Neural progenitor cell (in vitro differentiated cells): ENCODE measurements at regions not wholly inside any gene's neighbourhood (a gene's known extent, or its start where the extent isn't known, plus 50 kb on each side); places are given as distances from the start of the nearest gene placed in this dataset.

Source experiments
- DNase-seq: peaks from one replicate; pipeline ENCODE4 v3.0.0-alpha.2; 2016; ENCODE audit warnings: low spot score
- H2AFZ ChIP-seq: fragments of 200-600 bp; sonication (generic); replicated peaks from 2 replicates; pipeline ENCODE4 v1.6.1; 2016; ENCODE audit warnings: antibody characterized with exemption
- H3F3A ChIP-seq: fragments of 200-600 bp; sonication (generic); 2 replicates; pipeline ENCODE4 v1.6.1; 2016; ENCODE audit warnings: antibody characterized with exemption, low read depth
- H3K27ac ChIP-seq: fragments of 200-600 bp; sonication (generic); 2 replicates; pipeline ENCODE4 v1.5.1; 2016; ENCODE audit warnings: mild to moderate bottlenecking
- H3K27me3 ChIP-seq: fragments of 200-600 bp; sonication (generic); 2 replicates; pipeline ENCODE4 v1.6.1; 2016; ENCODE audit warnings: mild to moderate bottlenecking, moderate library complexity
- H3K36me3 ChIP-seq: fragments of 200-600 bp; sonication (generic); 2 replicates; pipeline ENCODE4 v1.5.1; 2016
- H3K4me1 ChIP-seq: fragments of 200-600 bp; sonication (generic); 2 replicates; pipeline ENCODE4 v1.6.1; 2016; ENCODE audit warnings: mixed run types
- H3K4me2 ChIP-seq: fragments of 200-600 bp; sonication (generic); 2 replicates; pipeline ENCODE4 v1.6.1; 2016
- H3K4me3 ChIP-seq: fragments of 200-600 bp; sonication (generic); 2 replicates; pipeline ENCODE4 v1.5.1; 2016
- H3K79me2 ChIP-seq: fragments of 200-600 bp; sonication (generic); 2 replicates; pipeline ENCODE4 v1.6.1; 2016; ENCODE audit warnings: low read depth
- H3K9ac ChIP-seq: fragments of 200-600 bp; sonication (generic); 2 replicates; pipeline ENCODE4 v1.6.1; 2016
- H3K9me3 ChIP-seq: fragments of 200-600 bp; sonication (generic); 2 replicates; pipeline ENCODE4 v1.5.1; 2016; ENCODE audit warnings: low read depth
- H4K20me1 ChIP-seq: fragments of 200-600 bp; sonication (generic); 2 replicates; pipeline ENCODE4 v1.6.1; 2016; ENCODE audit warnings: low read depth
- H3K27ac Mint-ChIP-seq: 3 replicates; pipeline ENCODE4 v1.8.0; 2021; ENCODE audit warnings: mixed read lengths
- H3K27me3 Mint-ChIP-seq: 2 replicates; pipeline ENCODE4 v1.8.0; 2022; ENCODE audit warnings: low read depth, mild to moderate bottlenecking, inconsistent platforms, moderate library complexity, mixed read lengths; ENCODE audit not compliant: insufficient read depth
- H3K36me3 Mint-ChIP-seq: 3 replicates; pipeline ENCODE4 v1.8.0; 2021; ENCODE audit warnings: mixed read lengths
- H3K4me1 Mint-ChIP-seq: 3 replicates; pipeline ENCODE4 v1.8.0; 2021; ENCODE audit warnings: mixed read lengths
- H3K4me3 Mint-ChIP-seq: 3 replicates; pipeline ENCODE4 v1.8.0; 2021; ENCODE audit warnings: mild to moderate bottlenecking, moderate library complexity, mixed read lengths
- H3K9me3 Mint-ChIP-seq: 3 replicates; pipeline ENCODE4 v1.8.0; 2020; ENCODE audit warnings: mixed read lengths
- EZH2 ChIP-seq: fragments of 200-600 bp; sonication (generic); IDR thresholded peaks from 2 replicates; pipeline ENCODE4 v1.6.1; 2017; ENCODE audit warnings: antibody characterized with exemption, mild to moderate bottlenecking, moderate library complexity
- EZH2phosphoT487 ChIP-seq: fragments of 200-600 bp; sonication (generic); IDR thresholded peaks from 2 replicates; pipeline ENCODE4 v1.6.1; 2017; ENCODE audit warnings: antibody characterized with exemption
- TF ChIP-seq, protein P1 (sequence below): fragments of 200-600 bp; sonication (generic); IDR thresholded peaks from 2 replicates; pipeline ENCODE4 v1.5.1; 2017; ENCODE audit warnings: antibody characterized with exemption, mild to moderate bottlenecking

DNA sequence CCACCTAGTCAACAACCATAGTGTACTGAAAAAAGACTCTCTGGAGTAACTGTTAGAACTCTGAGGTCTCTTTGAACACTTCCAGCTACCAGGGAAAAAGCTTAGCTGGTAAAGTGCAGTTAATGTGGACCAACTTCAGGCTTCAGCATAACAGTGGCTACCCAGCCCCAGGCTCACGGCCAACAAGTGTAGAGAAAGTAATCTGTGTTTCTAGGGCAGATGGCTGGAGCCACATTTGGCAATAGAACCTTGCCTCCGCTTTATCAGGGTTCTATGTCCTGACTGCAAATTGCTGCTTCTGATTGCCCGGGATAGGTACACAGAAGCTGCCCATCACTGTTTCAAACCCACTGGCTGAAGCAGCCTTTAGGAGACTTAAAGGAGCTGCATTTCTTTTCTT is 76.0 kb upstream of the SIMC1 start:
- Mint-ChIP-seq H3K4me1 (peaks cover 10% of the 10 kb centered on the region), H3K9me3 (no peaks in the 10 kb centered on the region), H3K4me3 (no peak overlapping the region), H3K36me3 (no peaks in the 10 kb centered on the region), H3K27ac (no peak overlapping the region), H3K27me3 (no peaks in the 10 kb centered on the region)
- Histone ChIP-seq H3K36me3 (no peaks in the 10 kb centered on the region), H3F3A (no peaks in the 10 kb centered on the region), H2AFZ (no peak overlapping the region), H3K9ac (no peak overlapping the region), H3K27ac (no peak overlapping the region), H3K27me3 (no peaks in the 10 kb centered on the region), H4K20me1 (no peaks in the 10 kb centered on the region), H3K4me3 (no peak overlapping the region), H3K79me2 (no peaks in the 10 kb centered on the region), H3K9me3 (no peaks in the 10 kb centered on the region), H3K4me2 (no peak overlapping the region), H3K4me1 (peaks cover 3% of the 10 kb centered on the region)
- no peak for DNase-seq
- TF ChIP-seq, protein P1, sequence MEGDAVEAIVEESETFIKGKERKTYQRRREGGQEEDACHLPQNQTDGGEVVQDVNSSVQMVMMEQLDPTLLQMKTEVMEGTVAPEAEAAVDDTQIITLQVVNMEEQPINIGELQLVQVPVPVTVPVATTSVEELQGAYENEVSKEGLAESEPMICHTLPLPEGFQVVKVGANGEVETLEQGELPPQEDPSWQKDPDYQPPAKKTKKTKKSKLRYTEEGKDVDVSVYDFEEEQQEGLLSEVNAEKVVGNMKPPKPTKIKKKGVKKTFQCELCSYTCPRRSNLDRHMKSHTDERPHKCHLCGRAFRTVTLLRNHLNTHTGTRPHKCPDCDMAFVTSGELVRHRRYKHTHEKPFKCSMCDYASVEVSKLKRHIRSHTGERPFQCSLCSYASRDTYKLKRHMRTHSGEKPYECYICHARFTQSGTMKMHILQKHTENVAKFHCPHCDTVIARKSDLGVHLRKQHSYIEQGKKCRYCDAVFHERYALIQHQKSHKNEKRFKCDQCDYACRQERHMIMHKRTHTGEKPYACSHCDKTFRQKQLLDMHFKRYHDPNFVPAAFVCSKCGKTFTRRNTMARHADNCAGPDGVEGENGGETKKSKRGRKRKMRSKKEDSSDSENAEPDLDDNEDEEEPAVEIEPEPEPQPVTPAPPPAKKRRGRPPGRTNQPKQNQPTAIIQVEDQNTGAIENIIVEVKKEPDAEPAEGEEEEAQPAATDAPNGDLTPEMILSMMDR = no peak
- no peak for TF ChIP-seq EZH2phosphoT487
- TF ChIP-seq EZH2 = no peak

- no peaks in the 10 kb centered on the region for H3K27me3 Mint-ChIP-seq
- peaks cover 17% of the 10 kb centered on the region for H3K4me1 Mint-ChIP-seq
- H3K9ac ChIP-seq = no peak overlapping the region
- no peaks in the 10 kb centered on the region for H3K9me3 Mint-ChIP-seq
- H3K4me1 ChIP-seq = peaks cover 10% of the 10 kb centered on the region
- TF ChIP-seq EZH2phosphoT487 (no peak), EZH2 (no peak)
- TF ChIP-seq, protein P1 = no peak
- no peak overlapping the region for H2AFZ ChIP-seq
- H3K27ac ChIP-seq = no peak overlapping the region
- H3K36me3 Mint-ChIP-seq = no peaks in the 10 kb centered on the region
- no peaks in the 10 kb centered on the region for H3K79me2 ChIP-seq
- H3K4me2 ChIP-seq = no peak overlapping the region
- no peak overlapping the region for H3K4me3 Mint-ChIP-seq
- DNase-seq = no peak
- H3K27ac Mint-ChIP-seq = no peak overlapping the region
- H3K36me3 ChIP-seq = no peaks in the 10 kb centered on the region
- H3F3A ChIP-seq = peaks cover 6% of the 10 kb centered on the region
- H3K9me3 ChIP-seq = no peaks in the 10 kb centered on the region
- no peaks in the 10 kb centered on the region for H3K27me3 ChIP-seq
- no peak overlapping the region for H3K4me3 ChIP-seq
- no peaks in the 10 kb centered on the region for H4K20me1 ChIP-seq
Measured at GRCh38 chr5:176162888-176163287, 75.3 kb upstream of the SIMC1 start.

DNA sequence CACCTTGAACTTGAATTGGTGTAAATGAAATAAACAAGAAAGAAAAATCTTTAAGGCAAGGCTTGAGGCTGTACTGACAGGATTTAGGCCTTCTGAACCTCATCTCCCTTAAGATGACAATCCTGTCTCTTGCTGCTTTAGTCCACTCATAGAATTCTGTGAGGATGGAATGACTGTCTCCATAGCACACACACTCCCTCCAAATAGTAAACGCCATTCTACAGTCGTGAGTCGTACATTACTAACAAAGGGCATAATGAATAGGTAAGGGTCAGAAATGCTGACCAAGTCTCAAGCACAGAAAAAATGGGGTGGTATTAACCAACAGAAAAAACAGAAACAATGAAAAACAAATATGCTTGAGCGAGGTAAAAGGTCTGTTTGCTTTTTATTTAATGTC is 71.8 kb upstream of the SIMC1 start:
- H3K27ac ChIP-seq = no peak overlapping the region
- Mint-ChIP-seq H3K27me3 (peaks cover 10% of the 10 kb centered on the region), H3K9me3 (no peaks in the 10 kb centered on the region), H3K4me1 (peaks cover 32% of the 10 kb centered on the region), H3K36me3 (no peaks in the 10 kb centered on the region), H3K27ac (no peak overlapping the region), H3K4me3 (no peak overlapping the region)
- no peak overlapping the region for H2AFZ ChIP-seq
- no peaks in the 10 kb centered on the region for H3K27me3 ChIP-seq
- DNase-seq = no peak
- H3K9me3 ChIP-seq = no peaks in the 10 kb centered on the region
- H3K36me3 ChIP-seq = no peaks in the 10 kb centered on the region
- peaks cover 24% of the 10 kb centered on the region for H3K4me1 ChIP-seq
- H3K79me2 ChIP-seq = no peaks in the 10 kb centered on the region
- no peak overlapping the region for H3K9ac ChIP-seq
- TF ChIP-seq, protein P1 = no peak
- TF ChIP-seq EZH2phosphoT487 = no peak
- no peak for TF ChIP-seq EZH2
- H3F3A ChIP-seq = peaks cover 18% of the 10 kb centered on the region
- no peak overlapping the region for H3K4me3 ChIP-seq
- no peaks in the 10 kb centered on the region for H4K20me1 ChIP-seq
- H3K4me2 ChIP-seq = no peak overlapping the region
